ENCODE measurements at regions not wholly inside any gene's neighbourhood (a gene's known extent, or its start where the extent isn't known, plus 50 kb on each side); places are given as distances from the start of the nearest gene placed in this dataset.

- TF ChIP-seq POLR2AphosphoS5 (IDR thresholded peaks at IDR 0.05; ENCODE audit: low read depth) (no peak), CTCF (IDR thresholded peaks at IDR 0.05; ENCODE audit: insufficient read depth, low read length) (no peak), GABPA (IDR thresholded peaks at IDR 0.05; ENCODE audit: low read depth) (no peak)
- TF ChIP-seq, protein P1, sequence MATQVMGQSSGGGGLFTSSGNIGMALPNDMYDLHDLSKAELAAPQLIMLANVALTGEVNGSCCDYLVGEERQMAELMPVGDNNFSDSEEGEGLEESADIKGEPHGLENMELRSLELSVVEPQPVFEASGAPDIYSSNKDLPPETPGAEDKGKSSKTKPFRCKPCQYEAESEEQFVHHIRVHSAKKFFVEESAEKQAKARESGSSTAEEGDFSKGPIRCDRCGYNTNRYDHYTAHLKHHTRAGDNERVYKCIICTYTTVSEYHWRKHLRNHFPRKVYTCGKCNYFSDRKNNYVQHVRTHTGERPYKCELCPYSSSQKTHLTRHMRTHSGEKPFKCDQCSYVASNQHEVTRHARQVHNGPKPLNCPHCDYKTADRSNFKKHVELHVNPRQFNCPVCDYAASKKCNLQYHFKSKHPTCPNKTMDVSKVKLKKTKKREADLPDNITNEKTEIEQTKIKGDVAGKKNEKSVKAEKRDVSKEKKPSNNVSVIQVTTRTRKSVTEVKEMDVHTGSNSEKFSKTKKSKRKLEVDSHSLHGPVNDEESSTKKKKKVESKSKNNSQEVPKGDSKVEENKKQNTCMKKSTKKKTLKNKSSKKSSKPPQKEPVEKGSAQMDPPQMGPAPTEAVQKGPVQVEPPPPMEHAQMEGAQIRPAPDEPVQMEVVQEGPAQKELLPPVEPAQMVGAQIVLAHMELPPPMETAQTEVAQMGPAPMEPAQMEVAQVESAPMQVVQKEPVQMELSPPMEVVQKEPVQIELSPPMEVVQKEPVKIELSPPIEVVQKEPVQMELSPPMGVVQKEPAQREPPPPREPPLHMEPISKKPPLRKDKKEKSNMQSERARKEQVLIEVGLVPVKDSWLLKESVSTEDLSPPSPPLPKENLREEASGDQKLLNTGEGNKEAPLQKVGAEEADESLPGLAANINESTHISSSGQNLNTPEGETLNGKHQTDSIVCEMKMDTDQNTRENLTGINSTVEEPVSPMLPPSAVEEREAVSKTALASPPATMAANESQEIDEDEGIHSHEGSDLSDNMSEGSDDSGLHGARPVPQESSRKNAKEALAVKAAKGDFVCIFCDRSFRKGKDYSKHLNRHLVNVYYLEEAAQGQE (IDR thresholded peaks at IDR 0.05; ENCODE audit: insufficient replicate concordance, low read depth): no peak
Observed at GRCh38 chr6:48369100-48369499, 258.1 kb upstream of the PTCHD4 start.
